HG03159 (cell line): ENCODE measurements at regions not wholly inside any gene's neighbourhood (a gene's known extent, or its start where the extent isn't known, plus 50 kb on each side); places are given as distances from the start of the nearest gene placed in this dataset.
A peak's percentile ranks its signal among the peaks of the same experiment; 100 is the strongest.
"Not testable (repeated sequence)": the region's sequence is repeated elsewhere in the genome, so short reads cannot be mapped to it uniquely, and the experiment has no call there.

Source experiments
- ATAC-seq: cut with Tn5 transposase; IDR thresholded peaks from one replicate; pipeline ENCODE4 v1.9.1; 2021; ENCODE audit warnings: mild to moderate bottlenecking, moderate library complexity; ENCODE audit not compliant: unreplicated experiment

DNA sequence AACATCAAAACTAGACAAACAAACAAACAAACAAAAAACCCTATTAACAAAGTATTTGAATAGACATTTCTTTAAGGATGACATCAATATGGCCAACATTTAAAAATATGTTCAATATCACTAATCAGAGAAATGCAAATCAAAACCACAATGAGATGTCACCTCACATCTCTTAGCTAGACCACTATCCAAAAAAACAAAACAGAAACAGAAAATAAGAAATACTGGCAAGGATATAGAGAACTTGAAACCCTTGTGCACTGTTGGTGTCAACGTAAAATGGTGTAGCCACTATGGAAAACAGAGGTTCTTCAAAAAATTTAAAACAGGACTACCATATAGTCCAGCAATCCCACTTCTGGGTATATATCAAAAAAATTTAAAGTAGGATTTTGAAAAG, 308.2 kb downstream of the SPATA31A1 start:
- peak; percentile 88 for ATAC-seq

DNA sequence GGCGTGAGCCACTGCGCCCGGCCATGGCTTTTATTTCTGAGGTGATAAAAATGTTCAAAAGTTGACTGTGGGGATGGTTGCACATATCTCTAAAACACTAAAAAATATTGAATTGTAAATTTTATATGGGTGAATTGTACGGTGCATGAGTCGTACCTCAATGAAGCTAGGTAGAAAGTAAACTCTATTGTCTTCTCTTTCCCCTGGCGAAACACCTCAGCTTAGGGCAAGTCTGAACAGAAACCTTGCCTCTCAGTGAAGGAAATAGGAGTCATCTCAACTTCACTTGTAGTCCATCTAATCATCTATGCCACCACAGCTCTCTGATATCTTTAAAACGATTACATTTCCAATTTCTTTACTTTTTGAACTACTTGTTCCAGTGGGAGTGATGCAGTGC, 309.6 kb downstream of the SPATA31A1 start:
- ATAC-seq = not testable (repeated sequence)

DNA sequence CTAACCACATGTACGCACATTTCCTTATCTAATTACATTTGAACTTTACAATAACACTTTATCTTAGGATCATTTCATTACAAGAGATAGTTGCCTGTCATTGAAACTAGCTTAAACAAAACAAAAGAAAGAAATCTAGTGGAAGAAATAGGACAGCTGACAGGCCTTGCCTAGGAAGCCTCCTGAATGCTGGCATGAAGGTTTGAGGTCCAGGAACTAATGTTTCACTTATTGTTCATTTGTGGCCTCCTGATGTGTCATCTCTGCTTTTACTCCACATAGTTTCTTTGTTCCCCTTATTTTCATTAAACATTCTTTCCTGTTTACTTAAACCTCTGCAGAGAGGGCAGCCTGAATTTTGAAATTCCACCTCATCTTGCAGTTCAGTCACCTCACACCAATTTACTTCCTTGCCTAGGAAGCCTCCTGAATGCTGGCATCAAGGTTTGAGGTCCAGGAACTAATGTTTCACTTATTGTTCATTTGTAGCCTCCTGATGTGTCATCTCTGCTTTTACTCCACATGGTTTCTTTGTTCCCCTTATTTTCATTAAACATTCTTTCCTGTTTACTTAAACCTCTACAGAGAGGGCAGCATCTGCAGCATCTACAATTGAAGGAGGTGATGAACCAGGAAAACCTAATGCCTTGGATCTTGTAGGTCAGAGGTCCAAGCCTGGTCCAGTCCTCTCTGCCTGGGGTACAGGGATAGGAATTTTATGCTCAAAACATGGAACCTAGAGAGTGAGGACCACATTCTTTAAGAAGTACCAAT, 319.2 kb downstream of the SPATA31A1 start:
- ATAC-seq = not testable (repeated sequence)

DNA sequence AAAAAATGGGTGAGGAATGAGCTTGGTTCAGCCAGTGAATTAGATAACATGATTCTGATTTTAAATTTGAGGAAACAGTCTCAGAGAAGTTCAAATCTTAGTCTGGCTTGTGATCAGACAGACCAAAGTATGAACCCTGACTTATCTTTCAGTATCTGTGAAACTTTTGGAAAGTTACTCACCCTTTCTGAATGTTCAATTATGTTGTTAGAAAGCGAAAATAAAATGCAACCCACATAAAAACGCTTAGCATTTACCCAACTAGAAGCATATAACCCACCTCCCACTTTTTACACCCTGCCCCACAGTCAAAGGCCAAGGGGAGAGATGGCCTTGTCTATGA, 319.7 kb downstream of the SPATA31A1 start:
- ATAC-seq = not testable (repeated sequence)

DNA sequence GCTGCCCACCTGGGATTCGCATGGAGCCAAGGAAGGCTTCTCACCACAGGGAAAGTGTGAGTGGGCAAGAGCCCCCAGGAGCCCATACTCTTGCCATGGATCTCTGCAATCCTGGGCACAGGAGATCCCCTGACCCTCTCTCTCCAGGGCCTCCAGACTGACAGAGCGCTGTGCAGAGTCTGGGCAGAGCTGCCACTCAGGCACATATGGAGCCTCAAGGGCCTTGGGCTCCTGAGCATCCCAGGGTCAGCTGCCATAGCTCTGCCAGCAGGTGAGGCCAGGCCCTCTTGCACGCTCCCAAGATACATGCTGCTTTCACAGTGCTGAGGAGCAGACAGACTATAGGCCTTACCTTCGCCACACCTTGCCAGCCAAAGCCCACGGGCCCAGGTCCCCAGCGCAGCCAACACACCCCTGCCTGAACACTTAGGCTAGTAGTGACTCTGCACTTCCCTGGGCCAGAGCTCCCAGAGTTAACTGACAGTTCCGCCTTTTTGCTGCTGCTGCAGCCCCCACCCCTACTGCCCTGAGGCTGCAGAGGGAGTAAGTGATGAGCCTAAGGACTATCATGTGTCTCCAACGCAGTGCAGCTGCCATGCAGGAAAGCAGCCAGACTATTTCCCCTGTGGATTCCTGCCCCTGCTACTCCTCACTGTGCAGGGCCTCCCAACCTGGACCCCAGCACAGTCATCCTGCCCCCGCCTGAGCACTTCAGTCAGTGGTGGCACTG, 323.2 kb downstream of the SPATA31A1 start:
- ATAC-seq = not testable (repeated sequence)

DNA sequence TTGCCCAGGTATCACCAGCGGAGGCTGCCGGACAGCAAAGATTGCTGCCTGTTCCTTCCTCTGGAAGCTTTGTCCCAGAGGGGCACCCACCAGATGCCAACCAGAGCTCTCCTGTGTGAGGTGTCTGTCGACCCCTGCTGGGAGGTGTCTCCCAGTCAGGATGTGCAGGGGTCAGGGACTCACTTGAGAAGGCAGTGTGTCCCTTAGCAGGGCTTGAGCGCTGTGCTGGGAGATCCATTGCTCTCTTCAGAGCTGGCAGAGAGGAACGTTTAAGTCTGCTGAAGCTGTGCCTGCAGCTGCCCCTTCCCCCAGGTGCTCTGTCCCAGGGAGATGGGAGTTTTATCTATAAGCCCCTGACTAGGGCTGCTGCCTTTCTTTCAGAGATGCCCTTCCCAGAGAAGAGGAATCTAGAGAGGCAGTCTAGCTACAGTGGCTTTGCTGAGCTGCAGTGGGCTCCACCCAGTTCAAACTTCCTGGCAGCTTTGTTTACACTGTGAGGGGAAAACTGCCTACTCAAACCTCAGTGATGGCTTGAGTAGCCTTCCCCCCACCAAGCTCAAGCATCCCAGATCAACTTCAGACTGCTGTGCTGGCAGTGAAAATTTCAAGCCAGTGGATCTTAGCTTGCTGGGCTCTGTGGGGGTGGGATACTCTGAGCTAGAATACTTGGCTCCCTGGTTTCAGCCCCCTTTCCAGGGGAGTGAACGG, 325.4 kb downstream of the SPATA31A1 start:
- not testable (repeated sequence) for ATAC-seq

DNA sequence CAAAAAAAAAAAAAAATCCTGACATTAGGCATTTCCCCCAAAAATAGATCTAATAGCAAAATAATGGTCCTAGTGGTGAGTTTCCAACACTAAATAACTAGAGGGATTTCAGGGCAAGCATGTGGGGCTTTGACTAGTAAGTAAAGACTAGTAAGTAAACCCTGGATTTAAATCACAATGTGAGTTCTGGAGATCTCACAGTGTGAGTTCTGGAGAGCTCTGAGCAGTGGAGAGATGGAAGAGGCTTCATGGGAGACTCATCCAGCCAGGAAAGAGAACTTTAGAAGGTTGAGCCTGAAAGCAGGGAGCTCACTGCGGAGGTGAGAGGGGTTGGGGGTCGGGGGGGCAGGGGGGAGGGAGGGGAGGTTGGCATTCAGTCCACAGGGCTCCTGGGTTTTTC, 373.4 kb downstream of the SPATA31A1 start:
- ATAC-seq = not testable (repeated sequence)

DNA sequence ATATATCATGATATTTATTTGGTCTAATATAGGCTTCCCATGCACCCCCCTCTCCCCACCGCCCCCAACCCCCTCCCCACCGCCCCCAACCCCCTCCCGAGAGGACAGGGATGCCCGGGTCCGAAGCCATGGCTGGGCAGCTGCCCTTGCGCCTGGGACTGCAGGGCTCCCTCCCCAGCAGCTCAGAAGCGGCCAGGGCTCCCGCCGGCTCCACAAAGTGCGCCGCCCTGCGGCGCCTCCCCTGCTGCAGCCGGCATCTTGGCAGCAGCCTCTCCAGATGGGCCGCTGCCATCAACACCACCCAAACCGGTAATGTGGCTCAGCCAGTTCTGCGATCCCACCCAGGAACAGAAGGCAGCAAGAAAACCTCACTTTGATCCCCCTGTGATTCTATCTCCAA, 389.4 kb downstream of the SPATA31A1 start:
- ATAC-seq = not testable (repeated sequence)

DNA sequence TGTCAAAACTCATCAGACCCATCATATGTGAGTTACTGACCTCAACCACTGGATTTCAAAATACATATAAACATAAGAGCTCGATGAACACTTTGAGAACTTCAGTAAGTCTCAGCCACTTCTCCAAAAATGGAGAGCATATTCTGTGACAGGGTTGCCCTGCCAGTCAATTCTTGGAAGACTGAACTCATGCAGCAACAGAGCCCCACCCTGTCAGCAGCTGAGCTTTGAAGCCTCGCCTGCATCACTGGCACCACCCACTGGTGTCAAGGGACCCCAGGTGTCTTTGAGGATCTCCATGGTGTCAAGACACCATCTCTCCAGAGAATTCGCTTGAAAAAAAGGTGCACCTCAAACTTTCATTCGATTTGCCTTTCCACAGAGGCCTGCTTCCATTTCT, 420.1 kb downstream of the SPATA31A1 start:
- not testable (repeated sequence) for ATAC-seq

DNA sequence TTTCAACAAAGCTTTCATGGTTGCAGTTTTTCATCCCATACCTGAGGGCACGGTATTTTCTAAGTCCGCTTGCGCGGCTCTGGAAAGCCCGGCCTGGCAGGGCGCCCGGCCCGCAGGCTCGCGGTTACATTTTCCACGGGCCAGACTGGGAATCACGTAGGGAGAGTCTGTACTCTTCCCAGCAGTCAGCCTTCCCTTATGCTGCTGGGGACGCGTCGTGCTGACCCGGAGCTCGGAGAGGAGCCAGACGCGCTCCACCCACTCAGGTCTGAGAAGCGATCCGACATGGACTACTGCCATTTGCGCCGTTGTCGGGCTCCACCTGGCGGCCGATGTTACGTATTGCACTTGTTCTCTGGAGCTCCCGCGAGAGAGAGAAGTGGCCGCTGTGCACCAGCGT, 435.9 kb downstream of the SPATA31A1 start:
- ATAC-seq = peak; percentile 100

DNA sequence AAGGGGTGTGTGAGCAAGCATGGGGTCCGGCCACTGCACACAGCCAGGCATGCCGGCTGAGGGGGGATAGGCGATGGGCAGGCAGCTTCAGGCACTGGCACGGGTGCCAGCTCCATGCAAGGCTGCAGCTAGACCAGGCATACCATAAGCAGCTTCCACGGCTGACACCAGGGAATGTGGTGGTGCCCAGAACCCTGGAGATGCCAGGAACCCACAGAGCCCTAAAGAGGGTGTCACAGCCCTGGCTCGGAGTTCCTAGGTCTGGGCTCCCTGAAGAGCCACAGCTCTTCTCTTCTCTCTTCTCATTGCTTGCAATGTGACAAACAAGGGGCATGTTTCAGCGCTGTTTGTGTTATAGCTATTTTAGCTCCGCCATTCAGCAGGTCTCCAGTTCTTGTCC, 442.5 kb downstream of the SPATA31A1 start:
- not testable (repeated sequence) for ATAC-seq

DNA sequence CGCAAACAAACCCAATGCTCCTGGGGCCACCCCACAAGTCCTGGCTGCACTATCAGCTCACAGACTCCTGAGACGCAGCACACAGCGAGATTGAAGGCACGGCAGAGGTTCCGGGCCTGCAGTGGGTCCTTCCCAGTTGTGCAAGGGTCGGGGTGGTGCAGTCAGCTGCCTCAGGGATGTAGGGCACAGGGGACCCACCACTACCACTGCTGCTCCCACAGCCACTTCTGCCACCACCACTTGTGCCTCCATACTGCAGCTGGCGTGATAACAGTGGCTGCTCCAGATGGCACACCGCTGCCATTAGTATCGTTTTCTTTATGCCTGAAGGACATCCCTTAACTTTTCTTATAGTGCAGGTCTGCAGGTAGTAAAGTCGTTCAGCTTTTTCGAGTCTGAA, 443.8 kb downstream of the SPATA31A1 start:
- ATAC-seq = not testable (repeated sequence)

DNA sequence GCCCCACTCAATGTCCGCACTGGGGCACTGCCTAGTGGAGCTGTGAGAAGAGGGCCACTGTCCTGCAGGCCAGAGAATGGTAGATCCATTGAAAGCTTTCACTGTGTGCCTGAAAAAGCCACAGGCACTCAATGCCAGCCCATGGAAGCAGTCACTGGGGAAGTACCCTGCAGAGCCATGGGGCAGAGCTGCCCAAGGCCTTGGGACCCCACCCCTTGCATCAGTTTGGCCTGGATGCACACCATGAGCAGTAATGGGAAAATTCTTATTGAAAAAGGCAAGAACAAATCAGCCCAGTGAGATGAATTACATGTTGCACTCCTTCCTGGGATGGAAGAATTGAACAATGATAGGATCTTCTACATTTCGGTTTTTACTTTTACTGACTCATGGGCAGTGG, 447.1 kb downstream of the SPATA31A1 start:
- ATAC-seq = not testable (repeated sequence)

DNA sequence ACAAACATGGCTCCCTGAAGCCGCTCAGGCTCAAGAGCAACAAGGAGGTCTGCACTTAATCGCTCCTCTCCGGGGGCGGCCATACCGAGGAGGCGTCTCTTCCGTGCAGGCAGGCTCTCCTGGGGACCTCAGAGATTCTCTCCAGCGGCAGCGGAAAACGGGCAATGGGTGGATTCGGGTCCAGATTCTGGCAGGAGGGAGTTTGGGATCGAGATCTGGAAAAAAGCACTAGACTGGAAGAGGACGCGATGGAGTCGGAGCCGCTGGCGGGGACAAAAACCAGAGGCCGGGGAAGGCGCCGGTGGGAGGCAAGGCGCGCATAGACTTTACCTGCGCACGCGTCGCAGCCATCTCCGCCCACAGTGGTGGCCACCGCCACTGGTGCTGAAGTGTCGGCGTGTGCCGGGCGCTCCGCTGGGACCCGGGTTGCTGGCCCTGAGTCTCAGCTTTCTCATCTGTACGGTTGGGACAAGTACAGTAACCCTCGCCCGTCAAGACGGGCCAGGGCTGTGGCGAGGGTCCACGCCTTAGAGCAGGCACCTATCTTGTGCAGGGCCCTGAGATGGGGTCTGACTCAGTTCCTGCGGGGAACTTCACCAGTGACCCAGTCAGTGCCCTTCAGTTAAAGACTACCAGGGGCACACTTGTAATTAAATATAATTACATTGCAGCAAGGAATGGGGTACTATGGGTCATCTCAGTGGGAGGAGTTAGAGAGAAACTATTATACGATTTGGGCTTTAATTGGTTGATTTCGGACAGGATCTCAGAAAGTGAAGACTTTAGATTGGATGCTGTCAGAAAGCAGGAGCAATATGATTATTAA, 454.1 kb downstream of the SPATA31A1 start:
- peak; percentile 79 for ATAC-seq

DNA sequence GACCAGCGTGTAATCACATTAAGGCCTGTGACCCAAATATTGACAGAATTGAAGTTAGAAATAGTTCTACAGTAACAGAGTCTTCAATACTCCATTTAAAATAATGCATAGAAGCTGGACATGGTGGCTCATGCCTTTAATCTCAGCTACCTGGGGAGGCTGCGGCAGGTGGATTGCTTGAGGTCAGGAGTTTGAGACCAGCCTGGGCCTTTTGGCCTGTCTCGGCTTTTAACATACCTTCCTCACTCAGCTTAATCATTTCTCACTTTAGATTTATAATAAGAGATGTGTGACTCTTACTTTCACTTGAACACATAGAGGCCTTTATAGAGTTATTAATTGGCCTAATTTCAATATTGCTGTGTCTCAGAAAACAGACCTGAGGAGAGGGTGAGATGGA, 454.9 kb downstream of the SPATA31A1 start:
- not testable (repeated sequence) for ATAC-seq

DNA sequence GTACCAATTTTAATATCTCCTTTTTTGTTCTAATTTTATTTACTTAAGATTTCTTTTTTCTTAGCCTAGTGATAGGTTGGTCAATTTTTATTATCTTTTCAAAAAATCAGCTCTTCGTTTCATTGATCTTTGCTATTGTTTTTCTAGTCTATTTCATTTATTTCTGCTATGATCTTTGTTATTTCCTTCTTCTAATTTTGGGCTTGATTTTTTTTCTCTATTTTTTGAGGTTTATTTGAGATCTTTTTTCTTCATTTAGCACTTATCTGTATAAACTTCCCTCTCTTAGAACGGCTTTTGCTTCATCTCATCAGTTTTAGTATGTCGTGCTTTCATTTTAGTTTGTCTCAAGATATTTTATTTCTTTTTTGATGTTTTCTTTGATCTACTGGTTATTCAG, 456.1 kb downstream of the SPATA31A1 start:
- not testable (repeated sequence) for ATAC-seq

DNA sequence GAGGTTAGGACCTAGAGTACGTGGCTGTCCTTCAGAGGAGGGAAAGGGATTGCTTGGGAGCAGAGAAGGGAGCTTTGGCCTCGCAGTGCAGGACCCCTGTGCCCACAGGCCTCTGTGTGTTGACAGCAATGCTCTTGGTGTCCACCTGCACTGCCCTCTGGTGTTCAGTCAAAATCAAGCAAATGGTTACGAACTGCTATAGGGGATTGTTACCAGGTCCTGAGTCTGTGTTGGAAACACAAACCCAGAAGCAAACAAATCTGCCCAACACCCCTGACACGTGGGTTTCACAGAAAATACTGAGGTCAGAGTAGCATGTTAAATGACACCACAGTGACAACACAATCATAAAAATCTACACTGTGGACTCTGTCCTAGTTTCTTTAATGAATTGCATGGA, 473.0 kb downstream of the SPATA31A1 start:
- ATAC-seq = not testable (repeated sequence)
